SU-DHL-6 (cell line): ENCODE measurements at regions not wholly inside any gene's neighbourhood (a gene's known extent, or its start where the extent isn't known, plus 50 kb on each side); places are given as distances from the start of the nearest gene placed in this dataset.

Experiments
- EZH2phosphoT487 ChIP-seq: fragments of 200-600 bp; sonication (generic), shearing (Covaris generic); conservative IDR thresholded peaks from 2 replicates; pipeline ENCODE4 v1.6.1; 2018; ENCODE audit warnings: mild to moderate bottlenecking, antibody characterized with exemption, low read length, moderate library complexity, mixed read lengths
- TF ChIP-seq, protein P1 (sequence below): fragments of 200-600 bp; sonication (generic); IDR thresholded peaks from one replicate; pipeline ENCODE4 v1.5.1; 2017; ENCODE audit warnings: antibody characterized with exemption, mild to moderate bottlenecking, low read length, moderate library complexity; ENCODE audit not compliant: insufficient read depth, poor library complexity, severe bottlenecking

DNA sequence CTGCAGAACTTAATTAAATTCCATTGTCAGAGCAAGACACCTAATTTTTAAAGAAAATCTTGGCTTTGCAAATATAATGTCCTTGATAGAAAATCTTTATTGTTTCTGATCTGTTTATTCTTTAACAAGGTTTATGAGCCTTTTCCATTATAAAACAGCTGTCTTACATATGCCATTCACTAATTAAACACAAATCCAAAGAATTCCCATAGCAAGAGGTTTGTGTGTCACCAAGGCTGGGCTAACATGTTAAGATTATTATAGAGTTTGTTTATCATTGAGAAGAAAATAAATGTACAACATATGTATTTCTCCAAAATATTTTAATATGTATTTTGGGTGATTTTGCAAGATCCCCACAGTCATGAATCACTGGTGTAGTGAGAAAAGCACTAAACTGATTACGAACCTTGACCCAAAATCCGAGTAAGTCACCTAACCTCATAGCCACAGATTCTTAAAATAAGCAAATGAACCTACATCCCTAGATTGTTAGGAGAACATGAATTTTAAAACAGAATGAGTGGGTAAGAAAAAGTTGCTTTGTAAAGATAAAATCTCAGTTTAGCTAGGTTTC is 694.8 kb upstream of the INTU start:
- TF ChIP-seq, protein P1, sequence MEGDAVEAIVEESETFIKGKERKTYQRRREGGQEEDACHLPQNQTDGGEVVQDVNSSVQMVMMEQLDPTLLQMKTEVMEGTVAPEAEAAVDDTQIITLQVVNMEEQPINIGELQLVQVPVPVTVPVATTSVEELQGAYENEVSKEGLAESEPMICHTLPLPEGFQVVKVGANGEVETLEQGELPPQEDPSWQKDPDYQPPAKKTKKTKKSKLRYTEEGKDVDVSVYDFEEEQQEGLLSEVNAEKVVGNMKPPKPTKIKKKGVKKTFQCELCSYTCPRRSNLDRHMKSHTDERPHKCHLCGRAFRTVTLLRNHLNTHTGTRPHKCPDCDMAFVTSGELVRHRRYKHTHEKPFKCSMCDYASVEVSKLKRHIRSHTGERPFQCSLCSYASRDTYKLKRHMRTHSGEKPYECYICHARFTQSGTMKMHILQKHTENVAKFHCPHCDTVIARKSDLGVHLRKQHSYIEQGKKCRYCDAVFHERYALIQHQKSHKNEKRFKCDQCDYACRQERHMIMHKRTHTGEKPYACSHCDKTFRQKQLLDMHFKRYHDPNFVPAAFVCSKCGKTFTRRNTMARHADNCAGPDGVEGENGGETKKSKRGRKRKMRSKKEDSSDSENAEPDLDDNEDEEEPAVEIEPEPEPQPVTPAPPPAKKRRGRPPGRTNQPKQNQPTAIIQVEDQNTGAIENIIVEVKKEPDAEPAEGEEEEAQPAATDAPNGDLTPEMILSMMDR: no peak
- TF ChIP-seq EZH2phosphoT487: no peak
